ENCODE measurements at regions not wholly inside any gene's neighbourhood (a gene's known extent, or its start where the extent isn't known, plus 50 kb on each side); places are given as distances from the start of the nearest gene placed in this dataset.

- no peak overlapping the region for H3K4me3 ChIP-seq (ENCODE audit: low read depth, low read length)
- TF ChIP-seq, protein P1, sequence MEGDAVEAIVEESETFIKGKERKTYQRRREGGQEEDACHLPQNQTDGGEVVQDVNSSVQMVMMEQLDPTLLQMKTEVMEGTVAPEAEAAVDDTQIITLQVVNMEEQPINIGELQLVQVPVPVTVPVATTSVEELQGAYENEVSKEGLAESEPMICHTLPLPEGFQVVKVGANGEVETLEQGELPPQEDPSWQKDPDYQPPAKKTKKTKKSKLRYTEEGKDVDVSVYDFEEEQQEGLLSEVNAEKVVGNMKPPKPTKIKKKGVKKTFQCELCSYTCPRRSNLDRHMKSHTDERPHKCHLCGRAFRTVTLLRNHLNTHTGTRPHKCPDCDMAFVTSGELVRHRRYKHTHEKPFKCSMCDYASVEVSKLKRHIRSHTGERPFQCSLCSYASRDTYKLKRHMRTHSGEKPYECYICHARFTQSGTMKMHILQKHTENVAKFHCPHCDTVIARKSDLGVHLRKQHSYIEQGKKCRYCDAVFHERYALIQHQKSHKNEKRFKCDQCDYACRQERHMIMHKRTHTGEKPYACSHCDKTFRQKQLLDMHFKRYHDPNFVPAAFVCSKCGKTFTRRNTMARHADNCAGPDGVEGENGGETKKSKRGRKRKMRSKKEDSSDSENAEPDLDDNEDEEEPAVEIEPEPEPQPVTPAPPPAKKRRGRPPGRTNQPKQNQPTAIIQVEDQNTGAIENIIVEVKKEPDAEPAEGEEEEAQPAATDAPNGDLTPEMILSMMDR (IDR thresholded peaks at IDR 0.05; ENCODE audit: low read depth, low read length, missing control alignments): no peak
- DNase-seq (ENCODE audit: low read depth): no peak
- in situ Hi-C loops (cut with HindIII; ENCODE audit: low sequenced_read_pairs): no loop called here
Measured at GRCh38 chr2:176763851-176764404, 448.7 kb upstream of the HNRNPA3 start.

DNA sequence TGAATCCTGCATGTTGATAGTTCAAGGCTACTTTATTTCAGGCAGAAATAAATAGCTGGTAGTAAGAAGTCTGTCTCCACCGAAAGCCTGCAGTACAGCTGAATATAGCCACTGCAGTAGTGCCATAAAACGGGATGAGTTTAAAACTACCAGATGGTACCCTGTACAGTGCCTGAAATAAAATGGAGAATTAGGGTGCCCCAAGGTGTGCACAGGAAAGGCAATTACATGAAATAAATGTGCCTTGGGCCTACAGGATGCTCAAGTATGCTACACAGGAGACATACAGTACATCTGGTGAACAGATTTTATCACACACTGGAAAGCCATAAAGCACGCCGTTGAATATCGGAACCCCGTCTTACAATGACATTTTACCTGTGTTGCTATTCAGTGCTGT lies 447.7 kb upstream of the HNRNPA3 start:
- H3K4me3 ChIP-seq (ENCODE audit: low read depth, low read length): no peak overlapping the region
- in situ Hi-C loops (cut with HindIII; ENCODE audit: low sequenced_read_pairs): no loop called here
- TF ChIP-seq, protein P1 (IDR thresholded peaks at IDR 0.05; ENCODE audit: low read depth, low read length, missing control alignments): no peak
- DNase-seq (ENCODE audit: low read depth): no peak

DNA sequence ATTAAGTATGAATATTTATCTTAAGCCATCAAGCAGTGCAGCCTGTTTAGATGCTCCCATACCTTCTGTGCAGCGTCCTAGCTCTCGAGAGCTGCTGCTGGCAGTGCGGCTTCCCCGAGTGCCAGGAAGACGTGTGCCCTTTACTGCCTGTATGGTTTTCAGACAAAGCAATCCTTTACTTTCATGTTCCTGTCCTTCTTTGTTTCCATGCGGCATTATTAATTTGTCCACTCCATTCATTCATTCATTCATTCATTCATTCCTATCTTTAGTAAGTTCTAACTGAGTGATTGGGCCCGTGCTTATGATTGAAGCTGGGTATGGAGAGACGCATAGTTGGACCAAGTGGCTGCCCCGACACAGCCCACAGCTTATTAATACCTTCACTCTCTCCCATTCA lies 446.6 kb upstream of the HNRNPA3 start:
- DNase-seq (ENCODE audit: low read depth): no peak
- no peak overlapping the region for H3K4me3 ChIP-seq (ENCODE audit: low read depth, low read length)
- in situ Hi-C loops (cut with HindIII; ENCODE audit: low sequenced_read_pairs): no loop called here
- TF ChIP-seq, protein P1 (IDR thresholded peaks at IDR 0.05; ENCODE audit: low read depth, low read length, missing control alignments): no peak

- in situ Hi-C loops (cut with HindIII; ENCODE audit: low sequenced_read_pairs): no loop called here
- DNase-seq (ENCODE audit: low read depth): no peak
- no peak overlapping the region for H3K4me3 ChIP-seq (ENCODE audit: low read depth, low read length)
- TF ChIP-seq, protein P1 (IDR thresholded peaks at IDR 0.05; ENCODE audit: low read depth, low read length, missing control alignments): no peak
Measured at GRCh38 chr2:176768185-176768584, 444.4 kb upstream of the HNRNPA3 start.

DNA sequence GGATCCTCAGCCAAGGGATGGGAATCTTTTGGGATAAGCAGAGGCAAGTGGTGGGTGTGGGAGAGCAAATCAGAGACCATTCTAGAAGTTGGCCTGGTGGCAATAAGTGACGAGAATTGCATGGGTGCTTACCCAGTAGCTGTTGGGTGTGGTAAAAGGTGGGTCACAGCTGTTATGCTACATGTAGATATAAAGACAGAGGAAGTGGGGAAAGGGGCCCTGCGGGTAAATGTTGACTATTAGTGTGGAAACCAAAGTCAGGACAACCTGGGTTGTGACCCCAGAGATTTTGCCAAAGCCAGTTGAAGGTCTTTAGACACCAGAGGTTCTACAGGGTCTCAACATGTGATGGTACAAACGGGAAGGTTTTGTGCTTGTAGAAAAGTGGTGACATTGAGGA lies 443.6 kb upstream of the HNRNPA3 start:
- DNase-seq (ENCODE audit: low read depth): no peak
- in situ Hi-C loops (cut with HindIII; ENCODE audit: low sequenced_read_pairs): no loop called here
- TF ChIP-seq, protein P1 (IDR thresholded peaks at IDR 0.05; ENCODE audit: low read depth, low read length, missing control alignments): no peak
- H3K4me3 ChIP-seq (ENCODE audit: low read depth, low read length): no peak overlapping the region

GRCh38 chr2:176769499-176770370 lies 442.9 kb upstream of the HNRNPA3 start:
- in situ Hi-C loops (cut with HindIII; ENCODE audit: low sequenced_read_pairs): no loop called here
- DNase-seq (ENCODE audit: low read depth): no peak
- no peak overlapping the region for H3K4me3 ChIP-seq (ENCODE audit: low read depth, low read length)
- TF ChIP-seq, protein P1 (IDR thresholded peaks at IDR 0.05; ENCODE audit: low read depth, low read length, missing control alignments): no peak

All from astrocyte of the cerebellum (primary cell).